Hepatocyte (in vitro differentiated cells): ENCODE measurements at regions not wholly inside any gene's neighbourhood (a gene's known extent, or its start where the extent isn't known, plus 50 kb on each side); places are given as distances from the start of the nearest gene placed in this dataset.

Experiments used
- EZH2 ChIP-seq: fragments of 200-600 bp; sonication (generic); IDR thresholded peaks from 2 replicates; pipeline ENCODE4 v1.6.1; 2016; ENCODE audit warnings: antibody characterized with exemption, mild to moderate bottlenecking, borderline replicate concordance
- TF ChIP-seq, protein P1 (sequence below): fragments of 200-600 bp; sonication (generic); IDR thresholded peaks from 2 replicates; pipeline ENCODE4 v1.5.1; 2016; ENCODE audit warnings: antibody characterized with exemption, mild to moderate bottlenecking; ENCODE audit not compliant: poor library complexity

DNA sequence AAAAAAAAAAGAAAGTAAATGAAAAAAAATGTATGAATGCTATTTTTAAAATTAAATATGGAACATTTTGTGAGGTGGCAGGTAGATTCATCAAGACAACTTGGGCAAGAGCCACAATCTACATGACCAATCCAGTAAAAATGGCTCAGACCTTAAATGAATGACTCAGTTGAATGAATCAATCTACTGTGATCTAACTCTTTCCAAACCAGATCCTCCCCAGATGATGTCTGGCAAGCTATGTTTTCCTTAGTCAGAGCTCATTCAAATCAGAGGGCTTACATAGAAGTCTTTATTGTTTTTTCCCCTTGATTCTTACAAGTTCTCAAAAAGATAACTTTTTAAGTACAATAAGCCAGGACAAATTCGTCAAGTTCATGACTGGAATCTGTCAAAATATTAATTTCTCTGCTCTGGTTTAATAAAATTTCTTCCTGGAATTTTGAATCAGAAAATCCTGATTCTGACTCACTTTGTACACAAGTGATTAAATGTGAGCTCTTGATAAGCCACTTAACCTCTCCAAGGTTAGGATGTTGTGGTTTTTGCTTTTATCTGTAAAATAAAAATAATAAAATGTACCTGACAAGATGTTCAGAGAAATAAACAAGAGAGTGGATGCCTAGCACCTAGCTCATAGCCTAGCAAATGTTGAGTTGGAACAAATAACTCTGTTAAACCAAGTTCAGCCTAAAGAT lies 105.6 kb upstream of the SMIM31 start:
- TF ChIP-seq, protein P1, sequence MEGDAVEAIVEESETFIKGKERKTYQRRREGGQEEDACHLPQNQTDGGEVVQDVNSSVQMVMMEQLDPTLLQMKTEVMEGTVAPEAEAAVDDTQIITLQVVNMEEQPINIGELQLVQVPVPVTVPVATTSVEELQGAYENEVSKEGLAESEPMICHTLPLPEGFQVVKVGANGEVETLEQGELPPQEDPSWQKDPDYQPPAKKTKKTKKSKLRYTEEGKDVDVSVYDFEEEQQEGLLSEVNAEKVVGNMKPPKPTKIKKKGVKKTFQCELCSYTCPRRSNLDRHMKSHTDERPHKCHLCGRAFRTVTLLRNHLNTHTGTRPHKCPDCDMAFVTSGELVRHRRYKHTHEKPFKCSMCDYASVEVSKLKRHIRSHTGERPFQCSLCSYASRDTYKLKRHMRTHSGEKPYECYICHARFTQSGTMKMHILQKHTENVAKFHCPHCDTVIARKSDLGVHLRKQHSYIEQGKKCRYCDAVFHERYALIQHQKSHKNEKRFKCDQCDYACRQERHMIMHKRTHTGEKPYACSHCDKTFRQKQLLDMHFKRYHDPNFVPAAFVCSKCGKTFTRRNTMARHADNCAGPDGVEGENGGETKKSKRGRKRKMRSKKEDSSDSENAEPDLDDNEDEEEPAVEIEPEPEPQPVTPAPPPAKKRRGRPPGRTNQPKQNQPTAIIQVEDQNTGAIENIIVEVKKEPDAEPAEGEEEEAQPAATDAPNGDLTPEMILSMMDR = no peak
- no peak for TF ChIP-seq EZH2
